K562 (cell line): ENCODE measurements at regions not wholly inside any gene's neighbourhood (a gene's known extent, or its start where the extent isn't known, plus 50 kb on each side); places are given as distances from the start of the nearest gene placed in this dataset.

ENCODE experiments used
- ATF1 ChIP-seq, 2 experiments: fragments of 450-650 bp in 1 of 2; IDR thresholded peaks; 2 replicates each; pipeline ENCODE4 v1.6.1; 2016; ENCODE audit warnings: missing compliant biosample characterization in 1 of 2, missing genetic modification characterization in 1 of 2
- BCL6 ChIP-seq: fragments of 250-450 bp; sonication (Bioruptor Pico); IDR thresholded peaks from 2 replicates; pipeline ENCODE4 v1.4.0; 2020
- BCLAF1 ChIP-seq, 2 experiments: fragments of 450-650 bp in 1 of 2; IDR thresholded peaks; 2 replicates each; pipeline ENCODE4 v1.6.1; 2011 to 2017; ENCODE audit warnings: low read depth in 2 of 2, antibody characterized with exemption in 1 of 2, borderline replicate concordance in 1 of 2, low read length in 1 of 2, mild to moderate bottlenecking in 1 of 2, mixed read lengths in 1 of 2; ENCODE audit not compliant: control insufficient read depth in 1 of 2
- CAMTA2 ChIP-seq: fragments of 250-450 bp; sonication (Bioruptor Pico); conservative IDR thresholded peaks from 2 replicates; pipeline ENCODE4 v1.5.1; 2022
- CREB5 ChIP-seq: fragments of 250-450 bp; sonication (Bioruptor Pico); IDR thresholded peaks from 2 replicates; pipeline ENCODE4 v1.5.0; 2020; ENCODE audit warnings: mild to moderate bottlenecking
- CXXC5 ChIP-seq: fragments of 250-450 bp; sonication (Bioruptor Pico); IDR thresholded peaks from 2 replicates; pipeline ENCODE4 v1.8.0; 2022; ENCODE audit warnings: inconsistent platforms, mild to moderate bottlenecking, moderate library complexity
- FOS ChIP-seq: IDR thresholded peaks from 3 replicates; pipeline ENCODE4 v1.6.1; 2011; ENCODE audit not compliant: insufficient read length; ENCODE audit errors: extremely low read depth
- HDAC3 ChIP-seq: fragments of 450-650 bp; IDR thresholded peaks from 2 replicates; pipeline ENCODE4 v1.6.1; 2018; ENCODE audit warnings: borderline replicate concordance, mild to moderate bottlenecking, moderate library complexity; ENCODE audit not compliant: partially characterized antibody
- IRF2 ChIP-seq: sonication (generic); formaldehyde crosslinking; IDR thresholded peaks from 2 replicates; pipeline ENCODE4 v1.8.1; 2022; ENCODE audit warnings: mild to moderate bottlenecking, missing genetic modification reagents
- MTA1 ChIP-seq: fragments of 450-650 bp; IDR thresholded peaks from 2 replicates; pipeline ENCODE4 v1.6.1; 2017; ENCODE audit warnings: borderline replicate concordance
- RBBP5 ChIP-seq: fragments of 200-600 bp; sonication (generic); IDR thresholded peaks from 2 replicates; pipeline ENCODE4 v1.6.1; 2012; ENCODE audit warnings: borderline replicate concordance, mild to moderate bottlenecking, low read length, control low read depth, inconsistent platforms; ENCODE audit not compliant: insufficient read depth, poor library complexity, severe bottlenecking
- SRF ChIP-seq, 2 experiments: fragments of 250-450, 450-650 bp in 1 of 2; sonication (Bioruptor Pico) in 1 of 2; sonication (generic) in 1 of 2; formaldehyde crosslinking; IDR thresholded peaks; 2 replicates each; pipeline versions ENCODE4 v1.5.0 to v1.5.1; 2020 to 2022; ENCODE audit warnings: mild to moderate bottlenecking in 1 of 2, missing genetic modification reagents in 1 of 2
- STAT6 ChIP-seq: sonication (generic); formaldehyde crosslinking; IDR thresholded peaks from 2 replicates; pipeline ENCODE4 v1.8.1; 2023; ENCODE audit warnings: mild to moderate bottlenecking, missing genetic modification reagents
- TCF15 ChIP-seq: fragments of 250-450 bp; sonication (Bioruptor Pico); IDR thresholded peaks from 2 replicates; pipeline ENCODE4 v1.8.0; 2022; ENCODE audit warnings: moderate library complexity, mild to moderate bottlenecking, inconsistent platforms
- VEZF1 ChIP-seq: fragments of 200-800 bp; sonication (Bioruptor generic); IDR thresholded peaks from 2 replicates; pipeline ENCODE4 v1.6.1; 2017; ENCODE audit warnings: missing genetic modification characterization, missing compliant biosample characterization
- ZKSCAN8 ChIP-seq: fragments of 200-800 bp; sonication (Bioruptor generic); IDR thresholded peaks from 2 replicates; pipeline ENCODE4 v1.6.1; 2016; ENCODE audit warnings: missing genetic modification characterization, missing compliant biosample characterization
- ZNF23 ChIP-seq: fragments of 250-450 bp; sonication (Bioruptor Pico); IDR thresholded peaks from 2 replicates; pipeline ENCODE4 v1.4.0; 2020; ENCODE audit warnings: mild to moderate bottlenecking
- ZNF586 ChIP-seq: fragments of 450-650 bp; formaldehyde crosslinking; conservative IDR thresholded peaks from 2 replicates; pipeline ENCODE4 v1.4.0; 2020; ENCODE audit warnings: mild to moderate bottlenecking, moderate library complexity

GRCh38 chr3:20323307-20323927 lies 137.4 kb upstream of the SGO1 start (continued):
- peak; percentile 68; the same call in 1 of the 2 replicates for TF ChIP-seq BCL6 (CRISPR knock-in tag)
- peak; percentile 81; the same call in 1 of the 2 replicates for TF ChIP-seq ZNF586
- TF ChIP-seq VEZF1 (CRISPR knock-in tag) = peak; percentile 58
- TF ChIP-seq FOS = no peak
- TF ChIP-seq HDAC3 = no peak
- peak; percentile 99 for TF ChIP-seq TCF15 (CRISPR knock-in tag)
- no peak for TF ChIP-seq IRF2 (CRISPR knock-in tag)
- TF ChIP-seq RBBP5 = peak; percentile 53
- TF ChIP-seq CXXC5 (CRISPR knock-in tag) = peak; percentile 98
- TF ChIP-seq CREB5 (CRISPR knock-in tag) = peak; percentile 89; the same call in 1 of the 2 replicates
- peak; percentile 84; the same call in 1 of the 2 replicates for TF ChIP-seq ZKSCAN8 (CRISPR knock-in tag)
- peak; percentile 45 to 58; a peak in 2 of 4 replicates for TF ChIP-seq SRF (CRISPR knock-in tag; IDR thresholded peaks at IDR 0.05)
- TF ChIP-seq CAMTA2 (CRISPR knock-in tag) = 0 out of 2 replicates have a peak, but pooled peaks have one; percentile 22
- TF ChIP-seq MTA1 = peak; percentile 80; the same call in 1 of the 2 replicates
- TF ChIP-seq ATF1 (CRISPR knock-in tag; IDR thresholded peaks at IDR 0.05) = no peak
- TF ChIP-seq ATF1 (tag; IDR thresholded peaks at IDR 0.05) = peak; percentile 83
- TF ChIP-seq ZNF23 (CRISPR knock-in tag) = peak; percentile 92
- no peak for TF ChIP-seq STAT6
- no peak for TF ChIP-seq BCLAF1 (IDR thresholded peaks at IDR 0.05; ENCODE audit: borderline replicate concordance in 1 of 2, control insufficient read depth in 1 of 2, low read depth in 2 of 2, low read length in 1 of 2)
